Loucy (cell line): ENCODE measurements at regions not wholly inside any gene's neighbourhood (a gene's known extent, or its start where the extent isn't known, plus 50 kb on each side); places are given as distances from the start of the nearest gene placed in this dataset.

Source experiments
- H2AFZ ChIP-seq: fragments of 200-600 bp; sonication (generic); 2 replicates; pipeline ENCODE4 v1.6.0; 2016; ENCODE audit warnings: antibody characterized with exemption, mild to moderate bottlenecking, low read length, moderate library complexity
- H3F3A ChIP-seq: fragments of 200-600 bp; 2 replicates; pipeline ENCODE4 v1.6.0; 2016; ENCODE audit warnings: antibody characterized with exemption, low read depth, mild to moderate bottlenecking
- H3K27me3 ChIP-seq: fragments of 200-600 bp; sonication (generic); 2 replicates; pipeline ENCODE4 v1.6.1; 2014; ENCODE audit warnings: low read length, mild to moderate bottlenecking; ENCODE audit not compliant: insufficient read depth, poor library complexity, severe bottlenecking
- H3K36me3 ChIP-seq: fragments of 200-600 bp; sonication (generic); 2 replicates; pipeline ENCODE4 v1.6.1; 2016; ENCODE audit warnings: low read length; ENCODE audit not compliant: insufficient read depth
- H3K4me1 ChIP-seq: fragments of 200-600 bp; sonication (generic); 2 replicates; pipeline ENCODE4 v1.5.1; 2014; ENCODE audit warnings: low read length, mild to moderate bottlenecking; ENCODE audit not compliant: insufficient read depth, poor library complexity, severe bottlenecking
- H3K4me2 ChIP-seq: fragments of 200-600 bp; sonication (generic); 2 replicates; pipeline ENCODE4 v1.6.0; 2014; ENCODE audit warnings: antibody characterized with exemption, low read length, low read depth, mild to moderate bottlenecking; ENCODE audit not compliant: poor library complexity, severe bottlenecking
- H3K4me3 ChIP-seq: fragments of 200-600 bp; sonication (generic); 2 replicates; pipeline ENCODE4 v1.5.1; 2014; ENCODE audit warnings: low read length, mild to moderate bottlenecking, mixed read lengths; ENCODE audit not compliant: poor library complexity, severe bottlenecking
- H3K79me2 ChIP-seq: fragments of 200-600 bp; sonication (generic); 2 replicates; pipeline ENCODE4 v1.6.1; 2014; ENCODE audit warnings: low read length; ENCODE audit not compliant: insufficient read depth
- H3K9ac ChIP-seq: fragments of 200-600 bp; sonication (generic); 2 replicates; pipeline ENCODE4 v1.6.0; 2014; ENCODE audit warnings: mild to moderate bottlenecking, low read depth, low read length, moderate library complexity; ENCODE audit not compliant: poor library complexity, severe bottlenecking
- H3K9me2 ChIP-seq: fragments of 200-600 bp; sonication (generic); replicated peaks from 2 replicates; pipeline ENCODE4 v1.6.1; 2016; ENCODE audit warnings: low read depth, low read length, mixed read lengths
- H3K9me3 ChIP-seq: fragments of 200-600 bp; sonication (generic); 2 replicates; pipeline ENCODE4 v1.6.1; 2014; ENCODE audit warnings: mild to moderate bottlenecking, antibody characterized with exemption, low read length, low read depth; ENCODE audit not compliant: insufficient read depth
- H4K20me1 ChIP-seq: fragments of 200-600 bp; sonication (generic); 2 replicates; pipeline ENCODE4 v1.6.0; 2014; ENCODE audit warnings: antibody characterized with exemption, low read length, mild to moderate bottlenecking; ENCODE audit not compliant: insufficient read depth, poor library complexity, severe bottlenecking
- EZH2phosphoT487 ChIP-seq: fragments of 200-600 bp; IDR thresholded peaks from 2 replicates; pipeline ENCODE4 v1.6.1; 2018; ENCODE audit warnings: antibody characterized with exemption, mild to moderate bottlenecking, moderate library complexity, borderline replicate concordance
- TF ChIP-seq, protein P1 (sequence below): fragments of 200-600 bp; sonication (generic); conservative IDR thresholded peaks from 2 replicates; pipeline ENCODE4 v1.5.1; 2014; ENCODE audit warnings: mild to moderate bottlenecking, antibody characterized with exemption, low read length

- H3K9ac ChIP-seq = no peak overlapping the region
- no peaks in the 10 kb centered on the region for H3K9me3 ChIP-seq
- H3K36me3 ChIP-seq = no peaks in the 10 kb centered on the region
- no peaks in the 10 kb centered on the region for H3F3A ChIP-seq
- TF ChIP-seq, protein P1, sequence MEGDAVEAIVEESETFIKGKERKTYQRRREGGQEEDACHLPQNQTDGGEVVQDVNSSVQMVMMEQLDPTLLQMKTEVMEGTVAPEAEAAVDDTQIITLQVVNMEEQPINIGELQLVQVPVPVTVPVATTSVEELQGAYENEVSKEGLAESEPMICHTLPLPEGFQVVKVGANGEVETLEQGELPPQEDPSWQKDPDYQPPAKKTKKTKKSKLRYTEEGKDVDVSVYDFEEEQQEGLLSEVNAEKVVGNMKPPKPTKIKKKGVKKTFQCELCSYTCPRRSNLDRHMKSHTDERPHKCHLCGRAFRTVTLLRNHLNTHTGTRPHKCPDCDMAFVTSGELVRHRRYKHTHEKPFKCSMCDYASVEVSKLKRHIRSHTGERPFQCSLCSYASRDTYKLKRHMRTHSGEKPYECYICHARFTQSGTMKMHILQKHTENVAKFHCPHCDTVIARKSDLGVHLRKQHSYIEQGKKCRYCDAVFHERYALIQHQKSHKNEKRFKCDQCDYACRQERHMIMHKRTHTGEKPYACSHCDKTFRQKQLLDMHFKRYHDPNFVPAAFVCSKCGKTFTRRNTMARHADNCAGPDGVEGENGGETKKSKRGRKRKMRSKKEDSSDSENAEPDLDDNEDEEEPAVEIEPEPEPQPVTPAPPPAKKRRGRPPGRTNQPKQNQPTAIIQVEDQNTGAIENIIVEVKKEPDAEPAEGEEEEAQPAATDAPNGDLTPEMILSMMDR = no peak
- no peak for TF ChIP-seq EZH2phosphoT487
- H3K27me3 ChIP-seq = no peaks in the 10 kb centered on the region
- H3K4me1 ChIP-seq = no peaks in the 10 kb centered on the region
- H2AFZ ChIP-seq = no peak overlapping the region
- no peak overlapping the region for H3K4me2 ChIP-seq
- no peaks in the 10 kb centered on the region for H3K79me2 ChIP-seq
- no peaks in the 10 kb centered on the region for H3K9me2 ChIP-seq
- no peaks in the 10 kb centered on the region for H4K20me1 ChIP-seq
- no peak overlapping the region for H3K4me3 ChIP-seq
Measured at GRCh38 chr16:27720731-27721530, 171.0 kb downstream of the KATNIP start.

DNA sequence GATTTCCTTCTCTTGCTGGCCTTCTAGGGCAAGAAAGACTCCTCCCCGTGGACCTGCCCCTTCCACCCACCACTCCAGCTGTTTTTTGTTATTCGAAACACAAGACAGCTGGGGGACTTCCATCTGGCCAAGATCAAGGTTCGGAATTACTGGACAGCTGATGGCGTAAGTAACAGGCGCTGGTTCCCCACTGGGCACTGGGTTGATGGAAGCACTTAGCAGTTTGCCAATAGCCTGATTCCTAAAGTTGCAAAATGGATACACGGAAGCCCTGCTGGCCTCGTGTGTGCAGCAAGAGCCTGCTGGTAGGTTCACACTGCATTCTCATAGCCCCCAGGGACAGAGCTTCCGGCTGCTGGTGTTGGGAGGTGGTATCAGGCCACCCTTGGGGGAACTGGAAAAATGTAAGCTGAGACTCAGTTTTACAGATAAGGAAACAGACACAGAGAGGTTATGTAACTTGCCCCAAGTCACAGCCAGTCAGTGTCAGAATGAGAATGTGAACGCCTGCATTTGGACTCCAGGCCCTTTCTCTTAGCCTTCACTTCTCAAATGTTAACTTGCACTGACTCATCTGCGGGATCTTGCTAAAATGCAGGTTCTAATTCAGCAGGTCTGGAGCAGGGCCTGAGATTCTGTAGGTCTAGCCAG, 171.7 kb downstream of the KATNIP start:
- no peaks in the 10 kb centered on the region for H3K36me3 ChIP-seq
- H2AFZ ChIP-seq = no peak overlapping the region
- no peak overlapping the region for H3K4me2 ChIP-seq
- no peak overlapping the region for H3K9ac ChIP-seq
- no peaks in the 10 kb centered on the region for H3K27me3 ChIP-seq
- no peaks in the 10 kb centered on the region for H3F3A ChIP-seq
- no peak for TF ChIP-seq EZH2phosphoT487
- TF ChIP-seq, protein P1 = no peak
- H4K20me1 ChIP-seq = no peaks in the 10 kb centered on the region
- H3K9me2 ChIP-seq = no peaks in the 10 kb centered on the region
- H3K4me3 ChIP-seq = no peak overlapping the region
- no peaks in the 10 kb centered on the region for H3K79me2 ChIP-seq
- H3K4me1 ChIP-seq = no peaks in the 10 kb centered on the region
- no peaks in the 10 kb centered on the region for H3K9me3 ChIP-seq

- Histone ChIP-seq H3K79me2 (no peaks in the 10 kb centered on the region), H3F3A (no peaks in the 10 kb centered on the region), H3K27me3 (no peaks in the 10 kb centered on the region), H3K36me3 (no peaks in the 10 kb centered on the region), H3K4me1 (no peaks in the 10 kb centered on the region), H3K4me3 (no peak overlapping the region), H4K20me1 (no peaks in the 10 kb centered on the region), H3K9me3 (no peaks in the 10 kb centered on the region), H2AFZ (no peak overlapping the region), H3K9me2 (no peaks in the 10 kb centered on the region), H3K4me2 (no peak overlapping the region), H3K9ac (no peak overlapping the region)
- TF ChIP-seq, protein P1 = no peak
- TF ChIP-seq EZH2phosphoT487 = no peak
Measured at GRCh38 chr16:27722207-27722606, 172.3 kb downstream of the KATNIP start.
